Spleen (tissue), 7 donors: ENCODE measurements at regions not wholly inside any gene's neighbourhood (a gene's known extent, or its start where the extent isn't known, plus 50 kb on each side); places are given as distances from the start of the nearest gene placed in this dataset.

ENCODE experiments used
- POLR2A ChIP-seq, 3 donors: fragments of 450-650 bp; IDR thresholded peaks; one replicate each; pipeline ENCODE4 v1.5.1; 2017; ENCODE audit warnings: antibody characterized with exemption in 3 of 3, mild to moderate bottlenecking in 1 of 3
- POLR2AphosphoS5 ChIP-seq, 3 donors: sonication (generic); formaldehyde crosslinking; IDR thresholded peaks; one replicate each; pipeline ENCODE4 v1.5.1; 2017; ENCODE audit warnings: antibody characterized with exemption in 3 of 3
- TF ChIP-seq, protein P1 (sequence below), 11 experiments: fragments of 200-600 bp in 7 of 11; fragments of 450-650 bp in 4 of 11; sonication (generic) in 4 of 11; IDR thresholded peaks in 8 of 11; conservative IDR thresholded peaks in 3 of 11; 1 replicate in 7 of 11; 2 replicates in 4 of 11; pipeline versions ENCODE4 v1.4.0 to v1.8.0; 2016 to 2021; ENCODE audit warnings: antibody characterized with exemption in 11 of 11, inconsistent platforms in 4 of 11, mild to moderate bottlenecking in 1 of 11
- donor health status: DM: no; HTN: no; CAD: no; lungs with moderate emphysema.
- donor health status: DM: no; HTN: no; CAD: no.
- donor health status: DM: no; HTN: no; CAD: no.

DNA sequence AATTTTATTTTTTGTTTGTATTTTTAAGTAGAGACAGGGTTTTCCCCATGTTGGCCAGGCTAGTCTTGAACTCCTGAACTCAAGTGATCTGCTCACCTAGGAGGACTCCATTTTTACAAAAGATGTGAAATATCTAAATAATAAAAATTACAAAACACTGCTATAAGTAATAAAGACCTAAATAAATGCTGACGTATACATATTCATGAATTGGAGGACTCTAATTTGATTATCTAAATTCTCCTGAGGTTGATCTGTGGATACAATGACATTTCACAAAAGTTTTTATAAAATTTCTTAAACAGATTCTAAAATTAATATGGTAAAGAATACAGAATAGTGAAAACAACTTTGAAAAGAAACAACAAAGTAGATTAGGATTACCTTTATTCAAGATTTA lies 1224.0 kb downstream of the SLC16A7 start:
- TF ChIP-seq, protein P1, sequence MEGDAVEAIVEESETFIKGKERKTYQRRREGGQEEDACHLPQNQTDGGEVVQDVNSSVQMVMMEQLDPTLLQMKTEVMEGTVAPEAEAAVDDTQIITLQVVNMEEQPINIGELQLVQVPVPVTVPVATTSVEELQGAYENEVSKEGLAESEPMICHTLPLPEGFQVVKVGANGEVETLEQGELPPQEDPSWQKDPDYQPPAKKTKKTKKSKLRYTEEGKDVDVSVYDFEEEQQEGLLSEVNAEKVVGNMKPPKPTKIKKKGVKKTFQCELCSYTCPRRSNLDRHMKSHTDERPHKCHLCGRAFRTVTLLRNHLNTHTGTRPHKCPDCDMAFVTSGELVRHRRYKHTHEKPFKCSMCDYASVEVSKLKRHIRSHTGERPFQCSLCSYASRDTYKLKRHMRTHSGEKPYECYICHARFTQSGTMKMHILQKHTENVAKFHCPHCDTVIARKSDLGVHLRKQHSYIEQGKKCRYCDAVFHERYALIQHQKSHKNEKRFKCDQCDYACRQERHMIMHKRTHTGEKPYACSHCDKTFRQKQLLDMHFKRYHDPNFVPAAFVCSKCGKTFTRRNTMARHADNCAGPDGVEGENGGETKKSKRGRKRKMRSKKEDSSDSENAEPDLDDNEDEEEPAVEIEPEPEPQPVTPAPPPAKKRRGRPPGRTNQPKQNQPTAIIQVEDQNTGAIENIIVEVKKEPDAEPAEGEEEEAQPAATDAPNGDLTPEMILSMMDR (IDR thresholded peaks at IDR 0.05 in 8 of 11, conservative IDR thresholded peaks at IDR 0.05 in 3 of 11): no peak
- no peak for TF ChIP-seq POLR2A (IDR thresholded peaks at IDR 0.05)
- TF ChIP-seq POLR2AphosphoS5 (IDR thresholded peaks at IDR 0.05): no peak
